HL-60/S4 treated with phorbol 12-myristate 13-acetate at 8.2 ng/mL for 4 days and 3 days (cell line): ENCODE measurements at regions not wholly inside any gene's neighbourhood (a gene's known extent, or its start where the extent isn't known, plus 50 kb on each side); places are given as distances from the start of the nearest gene placed in this dataset.
"Not testable (repeated sequence)": the region's sequence is repeated elsewhere in the genome, so short reads cannot be mapped to it uniquely, and the experiment has no call there.

Experiments used
- in situ Hi-C: fragments of 300-500 bp; cut with MboI; formaldehyde crosslinking; loops from 2 replicates; pipeline ENCODE4 v1.15.0; 2022; ENCODE audit warnings: low sequenced_read_pairs

DNA sequence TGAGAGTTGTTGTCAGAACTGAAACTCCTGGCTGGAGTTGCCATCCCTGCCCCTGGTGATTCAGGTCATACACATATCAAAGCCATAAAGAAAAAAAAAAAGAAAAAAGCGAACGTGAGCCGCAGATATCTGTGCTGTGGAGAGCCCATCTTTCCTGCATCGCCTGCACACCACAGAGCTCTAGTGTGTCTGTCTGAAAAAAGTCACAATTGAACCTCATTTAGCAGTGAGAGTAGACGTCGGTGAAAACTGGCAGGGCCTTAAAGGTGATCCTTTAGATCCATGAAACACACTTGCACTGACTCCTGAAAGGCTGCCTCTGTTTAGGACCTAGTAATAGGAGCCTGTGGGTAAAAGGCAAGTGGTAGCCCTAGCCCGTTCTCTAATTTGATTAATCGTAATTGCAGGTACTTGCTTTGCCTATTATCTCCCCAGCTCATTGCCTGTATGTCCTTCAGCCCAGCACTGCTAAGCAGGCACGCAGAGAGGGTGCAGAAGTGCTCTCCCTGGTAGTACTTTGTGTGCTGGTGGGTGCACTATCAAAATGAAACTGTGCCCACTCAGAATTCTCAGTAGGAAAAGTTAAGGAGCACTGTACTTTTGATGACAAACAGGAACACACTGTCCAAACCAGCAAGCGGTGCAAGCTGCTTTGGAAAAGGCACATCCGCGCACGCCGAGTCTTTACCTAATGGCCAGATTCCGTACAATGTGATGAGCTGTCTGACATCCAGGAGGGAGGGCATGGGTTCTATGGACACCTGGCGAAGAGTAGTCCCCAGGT is 103.5 kb upstream of the ASB18 start:
- in situ Hi-C loops = no loop called here

DNA sequence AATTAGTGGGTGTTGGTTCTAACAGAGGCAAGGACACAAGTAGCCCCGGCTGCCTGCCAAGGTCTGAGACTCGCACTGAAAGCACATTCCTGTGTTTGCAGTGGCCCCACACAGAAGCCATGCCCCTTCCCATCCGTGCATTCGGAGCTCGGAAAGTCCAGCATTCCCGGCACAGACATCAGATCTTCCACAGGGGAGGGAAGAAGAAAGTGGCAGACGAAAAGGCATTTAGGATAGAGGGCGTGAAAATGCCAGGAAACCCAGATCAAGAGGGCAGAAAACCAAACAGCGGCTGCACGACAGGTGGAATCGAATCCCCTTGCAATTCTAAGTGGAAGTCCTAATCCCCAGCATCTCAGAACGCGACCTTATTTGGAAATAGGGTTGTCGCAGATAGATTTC is 105.5 kb upstream of the ASB18 start:
- in situ Hi-C loops = no loop called here

DNA sequence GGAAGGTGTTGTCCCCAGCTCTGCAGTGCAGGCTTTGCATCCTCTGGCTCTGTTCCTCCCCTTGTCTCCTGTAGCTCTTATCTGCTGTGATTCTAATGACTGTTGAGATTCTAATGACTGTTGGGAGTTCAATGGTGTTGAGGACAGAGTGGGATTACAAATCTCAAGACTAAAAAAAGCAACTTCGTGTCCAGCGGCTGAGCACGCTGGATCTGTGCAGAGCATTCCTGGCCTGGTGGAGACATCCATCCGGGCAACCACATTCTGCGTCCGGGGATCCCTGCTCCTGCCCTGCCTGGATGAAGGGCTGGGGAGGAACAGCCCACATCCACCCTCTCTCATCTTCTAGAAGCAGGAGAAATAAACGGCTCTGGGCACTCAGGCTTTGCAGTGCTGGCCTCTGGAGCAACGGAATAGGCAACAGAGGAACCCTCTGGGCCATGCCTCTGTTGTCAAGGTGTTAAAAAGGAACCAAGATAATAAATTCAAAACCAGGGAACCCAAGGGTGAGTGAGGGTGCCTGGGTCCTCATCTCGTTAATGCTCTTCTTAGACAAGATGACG is 106.7 kb upstream of the ASB18 start:
- in situ Hi-C loops = no loop called here

DNA sequence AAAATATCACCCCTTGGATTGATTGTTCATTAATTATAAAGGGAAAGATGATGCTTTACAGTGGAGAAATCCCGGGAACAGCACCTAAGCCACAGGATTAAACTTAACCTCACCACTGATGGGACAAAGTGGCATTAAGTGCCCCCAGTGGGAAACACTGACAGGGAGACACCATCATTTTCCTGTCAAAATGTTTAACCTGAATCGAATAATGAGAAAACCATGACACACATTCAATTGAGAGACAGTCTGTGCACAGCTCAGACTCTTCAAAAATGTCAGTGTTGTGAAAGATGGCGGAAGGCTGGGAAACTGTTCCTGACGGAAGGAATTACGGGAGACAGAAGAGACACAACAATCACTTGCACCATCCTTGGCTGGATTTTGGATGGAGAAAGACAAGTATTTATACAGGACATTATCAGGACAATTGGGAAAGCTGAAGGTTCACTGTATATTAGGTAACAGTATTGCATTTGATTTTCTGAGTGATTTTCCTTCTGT is 111.8 kb upstream of the ASB18 start:
- in situ Hi-C loops = no loop called here

DNA sequence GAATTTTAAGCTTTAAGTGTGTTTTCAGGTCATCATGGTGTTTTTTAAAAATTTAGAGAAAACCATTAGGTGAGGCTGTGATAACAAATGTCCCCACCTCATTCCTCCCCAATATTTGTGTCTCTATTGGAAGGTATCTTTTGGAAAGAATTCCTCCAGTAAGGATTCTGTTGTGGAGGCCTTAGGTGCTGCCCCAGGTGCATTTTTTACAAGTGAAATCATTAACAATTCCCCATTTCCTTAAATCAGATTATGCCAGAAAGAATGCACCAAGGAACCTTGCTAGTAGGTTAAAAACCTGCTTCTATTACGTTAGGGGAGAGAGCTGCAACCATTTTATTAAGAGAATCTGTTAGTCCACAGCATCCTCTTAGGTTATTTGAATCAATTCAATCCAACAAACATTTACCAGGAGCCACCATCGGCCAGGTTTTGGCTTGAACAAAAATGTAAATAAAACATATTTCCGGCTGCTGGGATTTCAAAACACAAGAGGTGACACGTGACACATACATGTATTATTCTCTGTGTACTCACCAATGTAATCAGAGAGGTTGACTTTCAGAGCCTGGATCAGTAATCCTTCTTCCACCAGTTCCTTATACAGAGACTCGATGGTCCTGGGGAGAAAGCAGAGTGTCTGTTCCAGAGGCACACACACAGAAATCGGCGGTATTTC is 112.5 kb upstream of the ASB18 start:
- in situ Hi-C loops = no loop called here

DNA sequence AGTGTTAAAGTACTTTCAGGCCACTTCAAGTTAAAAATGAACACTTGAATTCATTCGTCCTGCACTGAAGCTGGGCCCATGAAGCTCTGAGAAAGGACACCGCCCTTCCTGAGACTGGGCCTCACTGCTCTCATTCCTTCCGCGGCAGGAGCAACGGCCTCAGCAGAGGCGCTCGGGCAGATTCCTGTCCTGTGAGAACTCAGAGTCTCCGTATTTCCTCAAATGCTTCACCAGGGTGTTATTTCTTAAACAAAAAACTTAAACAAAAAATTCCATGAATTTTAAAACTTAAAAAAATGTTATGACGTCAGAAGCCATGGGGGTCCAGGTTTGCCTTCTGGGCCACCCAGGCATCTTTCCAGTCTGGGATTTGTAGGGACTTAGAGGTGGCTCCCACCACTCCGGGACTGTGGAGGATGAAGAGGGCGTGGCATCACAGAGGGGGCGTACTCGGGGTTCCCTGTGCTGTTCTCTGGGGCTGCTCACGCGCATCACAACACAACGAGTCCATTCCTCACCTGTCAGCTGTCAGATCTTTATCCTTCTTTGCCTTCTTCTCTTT is 115.9 kb upstream of the ASB18 start:
- in situ Hi-C loops = no loop called here

DNA sequence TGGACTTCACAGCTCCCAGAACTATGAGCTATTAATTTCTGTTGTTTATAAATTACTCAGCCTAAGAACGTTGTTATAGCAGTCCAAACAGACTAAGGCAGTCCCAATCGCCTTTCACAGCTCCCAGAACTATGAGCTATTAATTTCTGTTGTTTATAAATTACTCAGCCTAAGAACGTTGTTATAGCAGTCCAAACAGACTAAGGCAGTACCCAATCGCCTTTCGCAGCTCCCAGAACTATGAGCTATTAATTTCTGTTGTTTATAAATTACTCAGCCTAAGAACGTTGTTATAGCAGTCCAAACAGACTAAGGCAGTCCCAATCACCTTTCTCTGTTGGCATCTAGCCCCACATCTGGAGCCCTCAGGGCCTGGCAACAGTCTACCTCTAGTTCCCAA is 117.0 kb upstream of the ASB18 start:
- in situ Hi-C loops = not testable (repeated sequence)

DNA sequence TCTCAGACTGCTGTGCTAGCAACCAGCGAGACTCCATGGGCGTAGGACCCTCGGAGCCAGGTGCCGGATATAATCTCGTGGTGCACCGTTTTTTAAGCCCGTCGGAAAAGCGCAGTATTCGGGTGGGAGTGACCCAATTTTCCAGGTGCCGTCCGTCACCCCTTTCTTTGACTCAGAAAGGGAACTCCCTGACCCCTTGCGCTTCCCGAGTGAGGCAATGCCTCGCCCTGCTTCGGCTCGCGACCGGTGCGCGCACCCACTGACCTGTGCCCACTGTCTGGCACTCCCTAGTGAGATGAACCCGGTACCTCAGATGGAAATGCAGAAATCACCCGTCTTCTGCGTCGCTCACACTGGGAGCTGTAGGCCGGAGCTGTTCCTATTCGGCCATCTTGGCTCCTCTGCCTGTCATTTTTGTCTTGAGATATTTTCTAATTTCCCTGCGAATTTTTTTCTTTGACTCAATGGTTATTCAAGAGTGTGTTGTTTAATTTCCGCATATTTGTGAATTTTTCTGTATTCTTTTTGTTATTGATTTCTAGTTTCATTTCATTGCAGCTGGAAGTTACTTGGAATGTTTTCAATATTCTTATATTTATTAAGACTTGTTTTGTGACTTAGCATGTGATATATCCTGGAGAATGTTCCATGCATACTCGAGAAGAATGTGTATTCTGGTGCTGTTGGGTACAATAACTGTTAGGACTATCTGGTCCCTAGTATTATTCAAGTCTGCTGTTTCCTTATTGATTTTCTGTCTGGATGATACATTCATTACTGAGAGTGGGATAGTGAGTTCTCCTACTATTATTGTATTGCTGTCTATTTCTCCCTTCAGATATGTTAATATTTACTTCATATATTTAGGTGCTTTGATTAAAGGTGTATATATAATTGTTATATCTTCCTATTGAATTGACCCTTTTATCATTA is 125.3 kb upstream of the ASB18 start:
- in situ Hi-C loops = not testable (repeated sequence)

DNA sequence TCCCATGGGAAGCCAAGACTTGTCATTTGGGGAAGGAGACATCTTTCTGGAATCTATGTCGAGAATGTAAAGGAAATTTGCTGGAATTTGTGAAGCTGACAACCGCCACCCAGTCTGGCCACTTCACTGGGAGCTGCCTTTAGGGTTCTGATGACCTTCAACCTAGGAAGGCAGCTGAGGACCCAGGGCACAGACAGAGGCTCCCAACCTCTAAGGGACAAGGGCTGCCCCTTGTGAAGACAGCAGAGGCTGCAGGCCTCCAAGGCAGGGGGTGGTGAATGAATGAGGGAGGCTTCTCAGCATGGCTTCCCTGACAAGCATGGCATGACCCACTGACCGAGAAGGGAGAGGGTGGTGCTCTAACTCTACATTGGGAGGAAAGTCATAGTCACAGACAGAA is 128.9 kb upstream of the ASB18 start:
- in situ Hi-C loops = no loop called here

DNA sequence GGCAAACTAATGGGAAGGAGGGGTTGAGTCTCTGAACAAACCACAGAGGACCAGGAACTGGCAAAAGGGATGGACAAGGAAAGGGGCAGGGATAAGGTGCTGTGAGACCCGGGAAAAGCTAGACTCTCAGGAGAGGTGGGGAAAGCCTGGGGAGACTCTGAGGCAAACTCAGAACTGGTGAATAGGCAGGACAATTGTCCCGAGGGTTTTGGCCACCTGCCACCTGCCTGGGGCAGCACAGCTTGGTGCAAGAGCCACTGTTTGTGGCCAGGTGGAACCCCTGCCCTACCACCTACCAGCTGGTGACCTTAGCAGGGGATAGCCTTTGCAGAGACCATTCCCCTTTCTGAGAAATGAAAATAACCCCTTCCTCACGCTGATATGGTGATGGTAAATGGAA is 129.4 kb upstream of the ASB18 start:
- in situ Hi-C loops = no loop called here

DNA sequence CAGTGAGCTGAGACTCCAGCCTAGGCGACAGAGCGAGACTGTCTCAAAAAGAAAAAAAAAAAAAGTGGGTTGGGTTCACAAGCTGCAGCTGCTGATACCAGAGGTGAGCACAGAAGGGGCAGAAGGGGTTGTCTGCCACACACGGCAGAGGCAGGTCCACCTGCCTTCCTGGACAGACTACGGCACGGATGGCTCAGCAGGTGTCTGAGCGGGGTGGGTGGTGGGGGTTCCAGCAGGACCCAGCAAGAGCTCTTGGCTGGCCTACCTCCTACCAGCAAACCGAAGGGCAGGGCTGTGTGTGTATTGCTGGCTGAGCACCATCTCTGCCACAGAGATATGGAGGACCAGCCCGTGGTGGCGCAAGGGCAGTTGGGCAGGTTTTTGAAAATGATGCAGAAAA is 130.4 kb upstream of the ASB18 start:
- in situ Hi-C loops = no loop called here

DNA sequence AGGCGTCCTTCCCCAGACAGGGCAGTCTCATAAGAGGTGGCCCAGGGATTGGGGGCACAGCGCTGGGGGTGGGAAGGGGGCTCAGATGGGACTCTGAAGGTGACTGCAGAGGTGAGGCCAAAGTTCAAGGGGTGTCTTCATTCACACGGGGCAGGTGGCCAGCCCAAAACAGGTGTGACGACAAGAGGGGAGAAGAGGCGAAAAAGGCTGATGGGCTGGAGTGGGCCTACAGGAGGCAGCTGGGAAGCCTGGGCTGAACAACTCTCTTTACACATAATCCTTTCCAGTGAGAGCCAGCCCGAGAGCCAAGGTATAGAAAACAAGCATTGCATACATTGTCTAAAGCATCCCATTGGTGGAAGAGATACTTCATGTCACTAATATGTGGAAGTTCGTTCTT is 130.9 kb upstream of the ASB18 start:
- in situ Hi-C loops = no loop called here

DNA sequence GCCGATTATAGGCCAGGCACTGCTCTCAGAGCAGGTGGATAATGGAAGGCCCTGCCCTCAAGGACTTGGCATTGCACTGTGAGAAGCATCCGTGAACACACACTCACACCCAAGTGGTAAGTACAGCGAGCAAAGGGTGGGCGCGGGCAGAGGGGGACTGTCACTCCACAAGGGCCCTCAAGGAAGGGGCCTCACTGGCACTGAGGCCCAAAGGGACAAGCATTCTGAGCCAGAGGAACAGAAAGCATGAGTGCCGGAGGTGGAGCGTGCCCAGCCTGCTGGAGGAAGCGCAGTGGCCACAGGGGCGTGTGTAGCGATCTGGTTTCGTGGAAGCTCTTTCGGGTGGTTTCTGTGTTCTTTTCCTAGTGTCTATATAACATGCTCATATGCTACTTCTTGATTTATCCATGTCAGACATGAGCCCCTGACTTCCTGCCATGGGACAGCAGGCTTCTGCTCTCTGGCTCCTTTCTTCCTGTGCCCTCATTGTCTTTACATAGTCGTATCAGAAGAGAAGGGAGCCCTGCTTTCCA is 132.7 kb upstream of the ASB18 start:
- in situ Hi-C loops = no loop called here

DNA sequence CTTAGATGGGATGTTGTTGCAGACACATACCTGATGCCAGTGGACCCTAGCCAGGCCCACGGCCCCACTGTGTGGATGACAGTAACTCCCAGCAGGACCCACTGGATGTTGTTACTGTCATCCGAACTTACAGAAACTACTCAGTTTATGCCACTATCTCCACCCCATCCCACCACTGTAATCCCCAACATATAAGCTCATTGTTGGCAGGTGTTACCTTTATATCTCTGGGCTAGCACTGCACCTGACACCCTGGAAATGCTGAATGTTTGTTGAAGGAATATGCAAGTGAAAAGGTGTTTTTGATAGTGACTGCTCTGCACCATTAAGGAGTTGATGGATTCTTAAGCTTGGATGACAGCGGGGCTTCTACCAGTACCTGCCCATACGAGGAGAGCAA is 133.5 kb upstream of the ASB18 start:
- in situ Hi-C loops = no loop called here

DNA sequence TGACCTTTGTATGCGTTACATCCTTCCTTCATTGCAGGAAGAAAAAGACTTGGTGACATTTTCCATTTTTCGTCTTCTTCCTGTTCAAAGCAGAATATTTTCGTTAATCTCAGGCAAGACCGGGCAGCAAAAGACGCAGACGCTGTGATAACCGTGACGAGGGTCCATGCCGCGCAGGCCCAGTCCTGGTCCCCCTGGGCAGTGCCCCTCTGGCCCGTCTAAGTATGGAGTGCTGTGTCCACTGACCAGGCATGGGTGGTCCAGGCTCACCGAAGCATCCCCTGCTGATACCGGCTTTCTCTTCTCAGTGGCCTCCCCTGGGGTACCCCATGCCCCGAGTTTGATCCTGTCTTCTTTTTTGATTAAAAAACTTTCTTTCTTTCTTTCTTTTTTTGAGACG is 135.2 kb upstream of the ASB18 start:
- in situ Hi-C loops = no loop called here

DNA sequence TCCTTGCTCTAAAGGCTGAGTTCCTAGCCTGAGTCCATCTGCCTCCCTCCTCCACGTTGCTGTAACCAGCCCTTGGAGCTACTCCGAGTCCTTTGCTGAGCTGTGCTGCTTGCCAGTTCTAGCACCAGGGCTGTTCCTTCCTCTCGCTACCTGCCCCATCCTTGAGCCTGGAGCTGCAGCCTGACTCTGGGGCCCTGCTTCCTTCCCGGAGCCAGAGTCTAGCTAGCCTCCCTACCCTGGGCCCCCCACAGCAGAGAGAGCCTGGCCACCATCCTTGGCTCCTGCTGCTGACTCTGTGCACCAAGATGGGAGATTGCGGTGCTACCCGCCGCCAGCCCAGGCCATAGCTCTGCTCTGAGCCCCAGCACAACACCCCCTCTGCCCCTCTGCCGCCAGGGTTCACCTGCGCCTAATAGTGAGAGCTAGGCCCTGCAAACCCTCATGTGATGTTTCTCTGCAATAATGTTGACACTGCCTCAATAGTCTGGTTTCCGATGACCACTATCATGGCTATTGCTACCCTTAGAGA is 135.9 kb upstream of the ASB18 start:
- in situ Hi-C loops = no loop called here

DNA sequence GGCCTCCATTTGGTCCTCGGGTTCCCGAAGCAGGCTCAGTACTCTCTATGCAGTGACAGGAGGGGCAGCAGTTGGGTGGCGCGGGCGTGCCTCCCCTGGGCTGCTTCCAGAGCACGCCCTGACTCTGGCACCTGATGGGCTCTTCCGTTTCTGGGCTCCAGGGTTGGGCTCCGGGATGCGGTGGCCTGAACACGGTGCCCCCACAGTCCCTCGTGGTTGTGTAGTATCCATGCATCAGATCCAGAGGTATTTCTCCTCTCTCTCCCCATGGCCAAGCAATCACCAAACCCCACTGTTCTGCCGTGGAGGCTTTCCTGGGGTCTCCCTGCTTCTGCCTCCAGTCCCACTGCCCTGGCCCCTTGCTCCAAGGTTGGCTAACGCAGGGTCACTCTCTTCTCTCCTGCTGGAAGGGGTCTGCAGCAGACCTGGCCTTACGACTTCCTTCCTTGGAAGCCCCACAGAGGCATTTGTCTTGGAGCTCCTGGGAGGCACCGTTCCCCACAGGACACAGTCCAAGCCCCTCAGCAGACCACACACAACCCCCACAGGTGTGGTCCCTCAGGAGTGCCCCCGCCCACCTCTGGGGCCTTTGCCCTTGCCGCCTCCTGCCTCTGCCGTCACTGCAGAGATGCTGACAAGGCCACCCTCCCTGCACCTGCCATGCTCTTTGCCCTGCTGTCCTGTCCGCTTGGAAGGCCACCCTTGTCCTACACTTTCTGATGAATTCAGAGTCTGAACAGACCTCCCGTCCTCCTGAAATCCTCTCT is 136.6 kb upstream of the ASB18 start:
- in situ Hi-C loops = no loop called here

DNA sequence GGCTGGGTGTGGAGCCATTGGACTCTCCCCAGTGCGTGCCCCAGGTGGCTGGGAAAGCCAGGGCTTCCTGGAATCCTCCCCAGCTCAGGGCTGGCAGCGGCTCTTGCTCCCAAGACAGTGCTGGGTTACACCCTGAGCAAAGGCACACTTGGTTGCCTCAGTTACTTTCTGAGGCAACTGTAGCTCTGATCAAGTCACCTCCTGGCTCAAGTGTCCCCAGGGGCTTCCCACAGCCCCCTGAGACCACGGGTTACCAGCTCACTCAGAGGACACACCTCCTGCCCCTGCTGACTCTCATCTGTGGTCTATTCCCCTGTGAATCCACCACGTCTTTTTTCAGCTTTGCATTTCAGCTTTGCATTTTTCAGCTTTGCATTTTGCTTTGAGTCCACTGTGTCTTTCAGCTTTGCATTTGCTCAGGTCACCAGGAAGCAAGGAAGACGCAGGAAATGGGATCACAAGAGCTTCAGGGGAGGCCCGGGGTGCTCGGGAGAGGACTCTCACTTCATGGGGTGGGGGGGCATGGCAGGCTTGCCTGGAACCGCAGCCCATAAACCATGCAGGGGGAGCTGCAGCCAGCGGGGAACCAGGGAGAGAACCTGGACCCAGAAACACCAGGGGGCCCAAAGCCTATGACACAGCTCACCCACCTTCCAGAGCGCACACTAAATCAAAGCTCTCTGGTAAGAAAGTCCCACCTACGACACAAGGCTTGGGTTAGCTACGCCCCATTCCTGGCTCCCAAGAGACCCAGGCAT is 138.0 kb upstream of the ASB18 start:
- in situ Hi-C loops = no loop called here

DNA sequence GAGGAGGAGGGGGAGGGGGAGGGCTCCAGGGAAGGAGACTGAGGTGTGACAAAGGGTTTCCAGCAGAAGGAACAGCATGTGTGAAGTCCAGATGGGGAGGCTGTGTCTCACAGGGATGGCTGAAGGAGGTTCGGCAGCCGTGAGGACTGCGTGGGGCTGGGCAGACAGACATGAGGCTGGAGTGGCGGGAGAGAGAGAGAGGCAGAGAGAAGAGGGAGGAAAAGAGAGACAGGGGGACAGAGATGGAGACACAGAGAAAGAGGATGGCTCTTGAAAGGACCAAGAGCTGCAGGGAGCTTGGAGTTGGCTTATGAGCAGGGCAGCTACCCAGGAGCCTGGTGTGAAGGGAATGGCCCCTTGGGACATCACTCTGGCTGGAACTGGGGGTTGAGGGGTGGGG is 138.9 kb upstream of the ASB18 start:
- in situ Hi-C loops = no loop called here
